IPS-18a (cell line): ENCODE measurements at regions not wholly inside any gene's neighbourhood (a gene's known extent, or its start where the extent isn't known, plus 50 kb on each side); places are given as distances from the start of the nearest gene placed in this dataset.
"Not testable (repeated sequence)": the region's sequence is repeated elsewhere in the genome, so short reads cannot be mapped to it uniquely, and the experiment has no call there.

Experiments used
- H3K27ac ChIP-seq: one replicate; pipeline ENCODE4 v1.5.1; 2013; ENCODE audit warnings: low read length
- H3K27me3 ChIP-seq: one replicate; pipeline ENCODE4 v1.6.1; 2013; ENCODE audit warnings: mild to moderate bottlenecking, low read length; ENCODE audit not compliant: control insufficient read depth, insufficient read depth
- H3K36me3 ChIP-seq: one replicate; pipeline ENCODE4 v1.6.1; 2013; ENCODE audit warnings: low read depth, low read length; ENCODE audit not compliant: control insufficient read depth
- H3K4me1 ChIP-seq: one replicate; pipeline ENCODE4 v1.6.1; 2013; ENCODE audit warnings: low read depth, low read length; ENCODE audit not compliant: control insufficient read depth
- H3K4me3 ChIP-seq: one replicate; pipeline ENCODE4 v1.5.1; 2013; ENCODE audit warnings: low read length
- H3K9ac ChIP-seq: one replicate; pipeline ENCODE4 v1.6.1; 2013; ENCODE audit warnings: mild to moderate bottlenecking, low read length, moderate library complexity
- H3K9me3 ChIP-seq: one replicate; pipeline ENCODE4 v1.6.1; 2013; ENCODE audit warnings: low read depth, low read length; ENCODE audit not compliant: control insufficient read depth

DNA sequence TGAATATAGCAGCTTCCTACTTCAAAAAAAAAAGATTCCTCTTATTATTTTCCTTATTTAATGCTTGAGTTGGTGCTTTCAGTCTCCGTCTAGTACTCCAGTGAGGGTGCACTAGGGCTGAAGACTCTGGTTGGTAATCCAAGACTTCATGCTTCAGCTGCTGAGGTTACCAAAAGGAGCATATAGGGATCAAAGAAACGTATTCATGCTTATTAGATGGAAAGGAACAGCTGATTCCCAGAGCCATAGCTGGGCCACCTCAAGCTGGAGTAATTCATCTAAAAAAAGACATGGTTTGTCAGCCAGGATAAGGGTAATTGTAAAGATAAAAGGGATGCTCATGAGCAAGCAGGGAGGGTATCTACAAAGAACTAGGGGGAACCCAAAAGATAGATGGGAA is 131.7 kb upstream of the FAM47B start:
- no peaks in the 10 kb centered on the region for H3K27me3 ChIP-seq
- H3K4me3 ChIP-seq = no peak overlapping the region
- H3K9ac ChIP-seq = no peak overlapping the region
- H3K9me3 ChIP-seq = peaks cover 12% of the 10 kb centered on the region
- H3K4me1 ChIP-seq = no peaks in the 10 kb centered on the region
- no peak overlapping the region for H3K27ac ChIP-seq
- no peaks in the 10 kb centered on the region for H3K36me3 ChIP-seq

DNA sequence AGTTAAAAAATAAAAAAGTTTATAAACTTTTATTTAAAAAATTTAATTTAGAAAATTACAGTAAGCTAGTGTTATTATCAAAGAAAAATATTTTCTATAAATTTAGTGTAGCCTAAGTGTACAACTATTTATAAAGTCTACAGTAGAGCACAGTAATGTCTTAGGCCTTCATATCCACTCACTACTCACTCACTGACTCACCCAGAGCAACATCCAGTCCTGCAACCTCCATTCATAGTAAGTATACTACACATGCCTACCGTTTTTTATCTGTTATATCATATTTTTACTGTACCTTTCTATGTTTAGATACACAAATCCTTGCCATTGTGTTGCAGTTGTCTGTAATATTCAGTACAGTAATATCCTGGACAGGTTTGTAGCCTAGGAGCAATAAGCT is 129.0 kb upstream of the FAM47B start:
- H3K27me3 ChIP-seq = no peaks in the 10 kb centered on the region
- H3K9me3 ChIP-seq = peaks cover 25% of the 10 kb centered on the region
- H3K27ac ChIP-seq = no peak overlapping the region
- no peak overlapping the region for H3K9ac ChIP-seq
- no peaks in the 10 kb centered on the region for H3K4me1 ChIP-seq
- no peak overlapping the region for H3K4me3 ChIP-seq
- H3K36me3 ChIP-seq = no peaks in the 10 kb centered on the region

- Histone ChIP-seq H3K9ac (no peak overlapping the region), H3K4me1 (no peaks in the 10 kb centered on the region), H3K36me3 (no peaks in the 10 kb centered on the region), H3K27me3 (no peaks in the 10 kb centered on the region), H3K4me3 (no peak overlapping the region), H3K27ac (no peak overlapping the region), H3K9me3 (peaks cover 5% of the 10 kb centered on the region)
Observed at GRCh38 chrX:34826964-34827363, 115.6 kb upstream of the FAM47B start.

GRCh38 chrX:34839451-34839850 is 103.1 kb upstream of the FAM47B start:
- no peaks in the 10 kb centered on the region for H3K4me1 ChIP-seq
- H3K36me3 ChIP-seq = no peaks in the 10 kb centered on the region
- no peak overlapping the region for H3K4me3 ChIP-seq
- H3K27me3 ChIP-seq = no peaks in the 10 kb centered on the region
- peaks cover 35% of the 10 kb centered on the region for H3K9me3 ChIP-seq
- no peak overlapping the region for H3K27ac ChIP-seq
- no peak overlapping the region for H3K9ac ChIP-seq

GRCh38 chrX:34841205-34841604 is 101.4 kb upstream of the FAM47B start:
- H3K27me3 ChIP-seq, H3K4me3 ChIP-seq, H3K36me3 ChIP-seq, H3K4me1 ChIP-seq, H3K9ac ChIP-seq, H3K27ac ChIP-seq: not testable (repeated sequence)
- H3K9me3 ChIP-seq = peaks cover 35% of the 10 kb centered on the region

DNA sequence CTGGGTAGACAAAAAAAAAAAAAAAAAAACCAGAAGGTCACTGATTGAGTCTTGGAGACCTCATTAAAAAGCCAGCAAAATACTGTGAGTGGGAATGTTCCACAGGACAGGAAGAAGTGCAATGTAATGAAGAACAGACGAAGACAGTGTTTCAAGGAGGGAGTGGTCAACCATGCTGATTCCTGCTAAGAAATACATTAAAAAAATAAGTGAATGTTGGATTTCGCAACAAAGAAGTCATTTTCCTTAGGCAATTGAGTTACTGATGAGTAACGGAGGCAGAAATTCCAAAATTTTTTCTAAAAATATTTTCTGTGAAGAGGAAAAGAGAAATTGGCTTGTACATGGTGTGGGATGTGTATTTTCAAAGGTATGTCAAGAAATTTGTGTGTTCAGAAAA is 94.3 kb upstream of the FAM47B start:
- Histone ChIP-seq H3K9ac (no peak overlapping the region), H3K4me1 (no peaks in the 10 kb centered on the region), H3K4me3 (no peak overlapping the region), H3K9me3 (peaks cover 13% of the 10 kb centered on the region), H3K36me3 (no peaks in the 10 kb centered on the region), H3K27me3 (no peaks in the 10 kb centered on the region), H3K27ac (no peak overlapping the region)

GRCh38 chrX:34849371-34849770 is 93.2 kb upstream of the FAM47B start:
- Histone ChIP-seq H3K9me3 (peaks cover 6% of the 10 kb centered on the region), H3K36me3 (no peaks in the 10 kb centered on the region), H3K27ac (no peak overlapping the region), H3K9ac (no peak overlapping the region), H3K27me3 (no peaks in the 10 kb centered on the region), H3K4me3 (no peak overlapping the region), H3K4me1 (no peaks in the 10 kb centered on the region)

GRCh38 chrX:34859191-34859590 is 83.4 kb upstream of the FAM47B start:
- Histone ChIP-seq H3K27ac (no peak overlapping the region), H3K4me1 (no peaks in the 10 kb centered on the region), H3K27me3 (no peaks in the 10 kb centered on the region), H3K9me3 (peaks cover 25% of the 10 kb centered on the region), H3K36me3 (no peaks in the 10 kb centered on the region), H3K9ac (no peak overlapping the region), H3K4me3 (no peak overlapping the region)

DNA sequence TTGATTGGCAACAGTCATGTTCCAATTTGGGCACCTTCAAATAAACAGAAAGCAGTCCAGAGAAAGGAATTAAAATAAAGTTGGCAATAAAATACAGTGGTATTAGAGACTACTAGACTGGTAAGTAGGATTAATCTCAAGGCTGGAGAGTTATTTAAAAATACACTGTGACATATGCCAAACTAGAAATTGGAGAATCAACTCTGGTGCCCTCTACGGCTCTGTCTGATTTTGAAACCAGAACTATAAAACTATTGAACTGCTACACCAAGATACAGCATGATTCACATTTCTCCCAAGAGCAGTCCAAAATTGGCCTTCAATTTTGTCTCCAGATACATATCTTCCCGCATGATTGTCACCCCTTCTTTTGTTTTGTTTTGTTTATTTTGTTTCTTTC is 78.7 kb upstream of the FAM47B start:
- no peaks in the 10 kb centered on the region for H3K27me3 ChIP-seq
- H3K4me3 ChIP-seq = no peak overlapping the region
- H3K9ac ChIP-seq = no peak overlapping the region
- H3K9me3 ChIP-seq = peaks cover 26% of the 10 kb centered on the region
- H3K27ac ChIP-seq = no peak overlapping the region
- H3K36me3 ChIP-seq = no peaks in the 10 kb centered on the region
- H3K4me1 ChIP-seq = no peaks in the 10 kb centered on the region

DNA sequence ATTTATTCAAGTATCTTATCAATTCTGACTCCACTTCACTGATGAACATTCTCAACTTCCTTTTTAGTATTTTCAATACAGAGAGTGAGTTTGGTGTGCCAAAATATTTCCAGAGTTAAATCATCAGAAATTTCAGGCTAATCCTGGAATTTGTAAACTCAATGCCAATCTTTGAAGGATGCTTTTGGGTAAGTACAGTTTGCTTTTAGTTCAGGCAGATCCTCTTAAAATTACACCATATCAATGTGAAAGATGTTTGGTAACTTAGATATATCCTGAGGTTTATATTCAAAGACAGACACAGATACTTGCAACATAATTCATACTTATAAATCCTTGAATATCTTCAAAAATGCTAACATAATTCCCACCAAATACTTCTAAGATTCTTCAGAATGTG is 76.0 kb upstream of the FAM47B start:
- no peak overlapping the region for H3K27ac ChIP-seq
- H3K36me3 ChIP-seq = no peaks in the 10 kb centered on the region
- no peaks in the 10 kb centered on the region for H3K4me1 ChIP-seq
- H3K27me3 ChIP-seq = no peaks in the 10 kb centered on the region
- no peak overlapping the region for H3K4me3 ChIP-seq
- peaks cover 37% of the 10 kb centered on the region for H3K9me3 ChIP-seq
- H3K9ac ChIP-seq = no peak overlapping the region

DNA sequence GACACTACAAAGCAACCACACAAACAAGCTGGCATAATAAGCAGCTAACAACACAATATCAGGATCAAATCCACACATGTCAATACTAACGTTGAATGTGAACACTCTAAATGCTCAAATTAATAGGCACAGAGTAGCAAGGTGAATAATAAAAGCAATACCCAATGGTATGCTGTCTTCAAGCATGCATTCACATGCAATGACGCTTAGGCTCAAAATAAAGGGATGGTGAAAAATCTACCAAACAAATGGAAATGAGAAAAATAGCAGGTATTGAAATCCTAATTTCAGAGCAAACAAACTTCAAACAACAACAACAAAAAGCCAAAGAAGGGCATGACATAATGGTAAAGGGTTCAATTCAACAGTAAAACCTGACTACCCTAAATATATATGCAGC is 74.0 kb upstream of the FAM47B start:
- Histone ChIP-seq H3K27ac (no peak overlapping the region), H3K36me3 (no peaks in the 10 kb centered on the region), H3K9me3 (peaks cover 27% of the 10 kb centered on the region), H3K4me3 (peak overlapping the region; percentile 14), H3K9ac (no peak overlapping the region), H3K27me3 (no peaks in the 10 kb centered on the region), H3K4me1 (no peaks in the 10 kb centered on the region)

GRCh38 chrX:34873500-34874225 is 68.9 kb upstream of the FAM47B start:
- H3K4me1 ChIP-seq = no peaks in the 10 kb centered on the region
- H3K27ac ChIP-seq = no peak overlapping the region
- H3K9ac ChIP-seq = no peak overlapping the region
- H3K27me3 ChIP-seq = no peaks in the 10 kb centered on the region
- H3K9me3 ChIP-seq = peaks cover 12% of the 10 kb centered on the region
- no peaks in the 10 kb centered on the region for H3K36me3 ChIP-seq
- no peak overlapping the region for H3K4me3 ChIP-seq
